ENCODE measurements at regions not wholly inside any gene's neighbourhood (a gene's known extent, or its start where the extent isn't known, plus 50 kb on each side); places are given as distances from the start of the nearest gene placed in this dataset.
"Not testable (repeated sequence)": the region's sequence is repeated elsewhere in the genome, so short reads cannot be mapped to it uniquely, and the experiment has no call there.

DNA sequence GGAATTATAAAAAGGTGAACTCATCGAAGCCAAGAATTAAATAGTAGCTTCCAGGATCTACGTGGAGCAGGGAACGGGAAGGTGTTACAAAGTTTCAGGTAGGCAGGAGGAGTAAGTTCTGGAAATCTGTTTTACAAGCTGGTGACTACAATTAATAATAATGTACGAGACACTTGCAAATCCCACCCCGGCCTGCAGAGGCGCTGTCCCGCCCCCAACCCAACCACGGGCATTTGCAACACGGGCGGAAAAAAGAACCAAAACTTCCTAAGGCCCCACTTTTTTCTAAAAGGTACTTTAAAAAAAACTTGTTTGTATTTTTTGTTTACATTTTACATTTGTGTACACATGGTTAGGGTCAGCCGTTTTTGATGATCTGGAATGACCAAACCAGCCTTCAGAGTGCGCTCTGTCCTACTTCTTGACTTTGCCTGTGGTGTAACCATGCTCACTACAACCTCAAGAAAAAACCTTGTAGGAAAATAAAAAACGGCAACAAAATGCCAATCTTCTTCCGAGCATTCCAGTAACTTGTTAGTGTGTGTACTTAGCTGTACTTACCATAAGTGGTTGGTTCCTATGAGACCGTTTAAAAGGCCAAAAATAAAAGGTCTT is 449.6 kb upstream of the B3GAT1 start:
- Histone ChIP-seq H3K9ac (ENCODE audit: low read length in 2 of 2) (no peak overlapping the region), H3K36me3 (ENCODE audit: control insufficient read depth in 2 of 2, insufficient read depth in 2 of 2, low read length in 2 of 2) (no peaks in the 10 kb centered on the region), H3K4me3 (ENCODE audit: low read length in 2 of 2) (no peak overlapping the region), H3K4me1 (ENCODE audit: control insufficient read depth, insufficient read depth, low read length) (no peaks in the 10 kb centered on the region), H3K9me3 (ENCODE audit: control insufficient read depth in 2 of 2, low read length in 2 of 2) (no peaks in the 10 kb centered on the region), H3K27ac (ENCODE audit: low read length) (no peak overlapping the region), H3K27me3 (ENCODE audit: control insufficient read depth in 1 of 2, insufficient read depth in 2 of 2, low read length in 2 of 2) (peaks cover 0 to 9% of the 10 kb centered on the region in 2 donors)

DNA sequence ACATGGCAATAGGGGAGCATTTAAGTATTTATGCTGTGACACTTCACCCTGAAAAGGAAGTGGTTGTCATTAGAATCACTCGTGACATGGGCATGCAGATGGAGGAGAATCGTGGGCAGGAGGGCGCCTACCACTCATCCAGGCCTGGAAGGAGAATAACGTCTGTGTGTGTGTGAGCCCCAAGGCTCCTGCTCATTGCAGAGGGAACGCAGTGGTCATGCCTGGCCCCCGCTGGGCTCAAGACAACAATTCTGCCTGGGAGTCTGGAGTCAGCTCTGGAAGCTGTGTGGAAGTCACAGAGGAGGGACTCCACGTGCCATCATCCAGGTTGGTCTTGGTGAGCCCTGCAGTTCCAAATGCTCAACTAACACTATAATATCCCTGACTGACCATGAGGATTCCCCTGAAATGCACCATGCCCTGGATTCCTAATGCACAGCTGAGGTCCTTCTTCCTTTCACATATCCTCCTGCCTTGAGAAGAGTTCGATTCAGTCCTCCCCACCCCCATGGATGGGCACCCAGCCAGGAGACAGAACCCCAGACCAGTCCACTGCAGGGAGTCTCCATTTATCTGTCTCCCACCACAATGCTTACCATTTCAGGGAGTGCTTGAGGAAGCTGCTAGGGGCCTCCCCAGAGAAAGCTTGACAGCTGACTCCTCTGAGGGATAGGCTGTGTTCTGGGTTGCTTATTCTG is 446.9 kb upstream of the B3GAT1 start:
- H3K27ac ChIP-seq (ENCODE audit: low read length), result no peak overlapping the region
- H3K9me3 ChIP-seq (ENCODE audit: control insufficient read depth in 2 of 2, low read length in 2 of 2), result no peaks in the 10 kb centered on the region
- no peaks in the 10 kb centered on the region for H3K36me3 ChIP-seq (ENCODE audit: control insufficient read depth in 2 of 2, insufficient read depth in 2 of 2, low read length in 2 of 2)

DNA sequence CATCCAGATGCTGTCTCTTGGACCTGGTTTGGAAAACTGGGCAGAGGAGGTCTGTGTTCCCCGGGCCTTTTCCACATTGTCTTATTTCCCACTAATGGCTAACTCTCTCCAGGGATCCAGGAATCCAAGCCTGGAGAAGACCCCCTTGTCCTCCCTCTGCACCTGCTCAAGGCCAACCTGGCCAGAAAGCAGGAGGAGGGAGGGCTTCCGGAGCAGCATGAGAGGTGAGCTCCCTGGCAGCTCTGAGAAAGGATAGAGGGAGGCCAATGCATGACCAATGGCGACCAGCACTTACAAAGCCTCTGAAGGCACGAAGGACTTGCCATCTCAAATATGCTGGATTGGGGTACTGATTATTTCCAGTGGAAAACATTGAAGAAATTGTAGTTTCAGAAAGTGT is 445.0 kb upstream of the B3GAT1 start:
- Histone ChIP-seq H3K4me3 (ENCODE audit: low read length in 2 of 2) (no peak overlapping the region), H3K27ac (ENCODE audit: low read length) (no peak overlapping the region), H3K9ac (ENCODE audit: low read length in 2 of 2) (no peak overlapping the region), H3K36me3 (ENCODE audit: control insufficient read depth in 2 of 2, insufficient read depth in 2 of 2, low read length in 2 of 2) (no peaks in the 10 kb centered on the region), H3K27me3 (ENCODE audit: control insufficient read depth in 1 of 2, insufficient read depth in 2 of 2, low read length in 2 of 2) (peaks cover 0 to 10% of the 10 kb centered on the region in 2 donors), H3K4me1 (ENCODE audit: control insufficient read depth, insufficient read depth, low read length) (no peaks in the 10 kb centered on the region), H3K9me3 (ENCODE audit: control insufficient read depth in 2 of 2, low read length in 2 of 2) (no peaks in the 10 kb centered on the region)

More for the DNA sequence above, 446.9 kb upstream of the B3GAT1 start:
- Histone ChIP-seq H3K4me1 (ENCODE audit: control insufficient read depth, insufficient read depth, low read length) (no peaks in the 10 kb centered on the region), H3K27me3 (ENCODE audit: control insufficient read depth in 1 of 2, insufficient read depth in 2 of 2, low read length in 2 of 2) (peaks cover 0 to 9% of the 10 kb centered on the region in 2 donors), H3K4me3 (ENCODE audit: low read length in 2 of 2) (no peak overlapping the region), H3K9ac (ENCODE audit: low read length in 2 of 2) (no peak overlapping the region)

DNA sequence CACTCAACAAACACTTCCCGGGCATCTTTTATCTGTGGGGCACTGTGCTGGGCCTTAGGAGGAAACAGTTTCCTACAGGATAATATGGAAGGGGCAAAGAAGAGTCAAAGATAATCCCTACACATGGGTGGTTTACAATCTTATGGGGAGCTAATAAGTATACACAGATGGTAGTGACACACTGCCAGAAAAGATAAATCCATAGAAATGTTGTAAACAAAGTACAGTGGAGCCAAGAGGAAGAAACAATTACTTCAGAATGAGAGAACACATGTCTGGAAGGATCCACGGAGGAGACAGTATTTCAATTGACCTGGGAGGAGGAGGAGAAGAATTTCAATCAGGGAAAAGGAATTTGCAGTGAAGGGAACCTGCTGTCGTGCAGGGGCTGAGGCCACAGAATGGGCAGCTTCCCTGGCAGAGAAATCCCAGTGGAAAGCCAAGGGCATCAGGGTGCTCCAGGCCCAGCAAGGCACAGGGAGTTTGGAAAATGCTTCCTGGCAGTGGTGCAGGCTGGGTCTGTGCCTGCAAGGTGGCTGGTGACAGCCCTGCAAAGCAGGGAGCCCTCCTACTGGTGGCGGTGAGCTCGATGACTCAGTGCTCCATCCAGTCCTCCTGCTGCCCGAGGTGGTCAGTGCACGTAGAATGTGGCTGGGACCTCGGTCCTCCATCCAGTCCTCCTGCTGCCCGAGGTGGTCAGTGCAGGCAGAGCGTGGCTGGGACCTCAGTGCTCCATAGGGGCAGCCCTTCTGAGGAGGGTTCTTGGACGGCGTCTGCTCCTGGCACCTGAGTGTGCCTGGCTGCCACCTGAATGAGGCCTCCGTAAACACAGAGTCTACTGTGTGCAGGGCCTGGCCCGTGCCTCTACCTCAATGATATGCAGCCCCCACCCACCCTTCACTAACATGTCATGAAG is 444.3 kb upstream of the B3GAT1 start:
- Histone ChIP-seq H3K36me3 (ENCODE audit: control insufficient read depth in 2 of 2, insufficient read depth in 2 of 2, low read length in 2 of 2) (no peaks in the 10 kb centered on the region), H3K9ac (ENCODE audit: low read length in 2 of 2) (no peak overlapping the region), H3K27me3 (ENCODE audit: control insufficient read depth in 1 of 2, insufficient read depth in 2 of 2, low read length in 2 of 2) (peaks cover 0 to 10% of the 10 kb centered on the region in 2 donors)

DNA sequence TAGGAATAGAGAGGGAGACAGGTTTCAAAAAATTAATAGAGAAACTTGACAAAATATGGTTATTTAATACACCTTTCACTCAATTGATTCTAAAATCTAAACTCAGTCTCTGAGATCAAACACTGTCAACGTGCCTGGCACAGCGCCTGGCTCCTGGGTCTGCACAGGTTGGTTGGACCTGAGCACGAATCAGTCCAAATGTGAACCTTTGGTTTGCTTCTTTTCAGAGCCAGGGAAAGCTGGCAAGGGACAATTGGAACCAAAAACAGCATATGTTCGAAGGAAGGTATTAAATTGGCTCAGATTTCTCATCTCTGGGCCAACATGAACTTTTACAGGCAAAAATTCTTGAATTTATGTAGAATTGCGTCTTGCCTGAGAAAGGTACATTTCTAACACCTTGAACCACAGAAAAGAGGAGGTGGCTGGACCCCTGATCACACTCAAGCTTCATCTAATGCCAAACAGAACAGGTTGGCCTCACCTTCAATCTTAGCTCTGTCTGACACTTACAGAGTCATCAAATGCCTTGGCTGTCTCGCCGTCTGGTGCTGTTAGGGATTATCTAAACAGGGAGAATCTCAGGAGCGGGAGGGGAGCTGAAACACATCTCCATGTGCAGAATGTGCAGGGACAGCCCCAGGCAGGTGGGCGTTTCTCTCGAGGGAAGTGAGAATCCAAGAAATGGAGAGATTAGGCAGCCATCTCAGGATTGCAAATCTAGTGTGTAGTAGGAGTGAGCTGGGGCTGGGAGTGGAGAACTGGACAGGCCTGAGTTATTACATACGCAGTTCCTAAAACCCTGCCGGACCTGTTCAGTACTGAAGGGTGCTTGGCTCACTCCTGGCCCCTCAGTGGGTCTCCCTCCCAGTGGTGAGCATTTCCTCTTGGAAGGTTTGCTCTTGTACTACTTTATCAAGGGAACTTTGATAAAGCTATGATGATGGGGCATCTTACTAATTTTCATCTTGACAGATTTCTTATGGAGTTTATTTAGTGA is 442.2 kb upstream of the B3GAT1 start:
- Histone ChIP-seq H3K4me3 (ENCODE audit: low read length in 2 of 2) (no peak overlapping the region), H3K27ac (ENCODE audit: low read length) (no peak overlapping the region), H3K4me1 (ENCODE audit: control insufficient read depth, insufficient read depth, low read length) (no peaks in the 10 kb centered on the region), H3K27me3 (ENCODE audit: control insufficient read depth in 1 of 2, insufficient read depth in 2 of 2, low read length in 2 of 2) (peaks cover 0 to 8% of the 10 kb centered on the region in 2 donors), H3K36me3 (ENCODE audit: control insufficient read depth in 2 of 2, insufficient read depth in 2 of 2, low read length in 2 of 2) (no peaks in the 10 kb centered on the region), H3K9me3 (ENCODE audit: control insufficient read depth in 2 of 2, low read length in 2 of 2) (no peaks in the 10 kb centered on the region), H3K9ac (ENCODE audit: low read length in 2 of 2) (no peak overlapping the region)

More for the DNA sequence above, 444.3 kb upstream of the B3GAT1 start:
- Histone ChIP-seq H3K4me1 (ENCODE audit: control insufficient read depth, insufficient read depth, low read length) (no peaks in the 10 kb centered on the region), H3K9me3 (ENCODE audit: control insufficient read depth in 2 of 2, low read length in 2 of 2) (no peaks in the 10 kb centered on the region), H3K27ac (ENCODE audit: low read length) (no peak overlapping the region), H3K4me3 (ENCODE audit: low read length in 2 of 2) (no peak overlapping the region)

DNA sequence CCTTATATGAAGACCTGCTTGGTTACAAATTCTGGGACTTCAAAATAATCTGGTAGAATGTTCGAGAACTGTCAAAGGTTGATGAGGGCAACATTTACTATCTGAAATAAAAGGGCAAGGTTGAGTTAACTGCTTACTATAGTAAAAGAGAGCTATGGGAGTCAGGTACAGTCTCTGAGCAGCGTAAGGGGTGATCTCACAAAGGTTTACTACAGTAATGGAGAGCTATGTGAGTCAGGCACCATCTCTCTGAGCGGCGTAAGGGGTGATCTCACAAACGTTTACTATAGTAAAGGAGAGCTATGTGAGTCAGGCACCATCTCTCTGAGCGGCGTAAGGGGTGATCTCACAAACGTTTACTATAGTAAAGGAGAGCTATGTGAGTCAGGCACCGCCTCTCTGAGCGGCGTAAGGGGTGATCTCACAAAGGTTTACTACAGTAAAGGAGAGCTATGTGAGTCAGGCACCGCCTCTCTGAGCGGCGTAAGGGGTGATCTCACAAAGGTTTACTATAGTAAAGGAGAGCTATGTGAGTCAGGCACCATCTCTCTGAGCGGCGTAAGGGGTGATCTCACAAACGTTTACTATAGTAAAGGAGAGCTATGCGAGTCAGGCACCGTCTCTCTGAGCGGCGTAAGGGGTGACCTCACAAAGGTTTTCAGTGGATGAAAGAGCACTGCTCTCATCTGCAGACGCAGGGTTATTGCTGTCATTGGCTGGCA is 439.6 kb upstream of the B3GAT1 start:
- not testable (repeated sequence) for H3K27me3 ChIP-seq (ENCODE audit: control insufficient read depth in 1 of 2, insufficient read depth in 2 of 2, low read length in 2 of 2); H3K27ac ChIP-seq (ENCODE audit: low read length); H3K36me3 ChIP-seq (ENCODE audit: control insufficient read depth in 2 of 2, insufficient read depth in 2 of 2, low read length in 2 of 2); H3K9me3 ChIP-seq (ENCODE audit: control insufficient read depth in 2 of 2, low read length in 2 of 2); H3K4me1 ChIP-seq (ENCODE audit: control insufficient read depth, insufficient read depth, low read length)
- peak overlapping the region in 1 of 2 donors; percentile 52 for H3K9ac ChIP-seq (ENCODE audit: low read length in 2 of 2)
- H3K4me3 ChIP-seq (ENCODE audit: low read length in 2 of 2), result peak overlapping the region in 1 of 2 donors; percentile 8

DNA sequence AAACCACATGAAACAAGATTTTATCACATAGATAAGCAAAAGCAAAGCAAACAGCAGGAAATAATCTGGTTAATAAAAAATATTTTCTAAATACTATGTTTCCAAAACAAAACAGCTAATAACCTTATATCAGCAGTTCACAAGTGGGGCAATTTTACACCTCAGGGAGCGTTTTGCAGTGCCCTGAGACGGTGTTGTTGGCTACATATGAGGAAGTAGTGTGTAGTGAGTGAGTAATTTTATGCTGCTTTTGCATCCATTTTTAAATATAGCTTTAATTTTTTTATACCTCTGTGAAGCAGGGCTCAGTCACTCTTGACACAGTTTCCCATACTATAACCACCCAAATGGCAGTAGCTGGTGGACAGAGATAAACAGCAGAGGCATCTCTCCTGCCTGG is 438.5 kb upstream of the B3GAT1 start:
- no peak overlapping the region for H3K9ac ChIP-seq (ENCODE audit: low read length in 2 of 2)
- no peaks in the 10 kb centered on the region for H3K9me3 ChIP-seq (ENCODE audit: control insufficient read depth in 2 of 2, low read length in 2 of 2)
- H3K4me1 ChIP-seq (ENCODE audit: control insufficient read depth, insufficient read depth, low read length), result no peaks in the 10 kb centered on the region
- no peaks in the 10 kb centered on the region for H3K36me3 ChIP-seq (ENCODE audit: control insufficient read depth in 2 of 2, insufficient read depth in 2 of 2, low read length in 2 of 2)
- H3K27ac ChIP-seq (ENCODE audit: low read length), result no peak overlapping the region
- peaks cover 0 to 2% of the 10 kb centered on the region in 2 donors for H3K27me3 ChIP-seq (ENCODE audit: control insufficient read depth in 1 of 2, insufficient read depth in 2 of 2, low read length in 2 of 2)
- H3K4me3 ChIP-seq (ENCODE audit: low read length in 2 of 2), result no peak overlapping the region

DNA sequence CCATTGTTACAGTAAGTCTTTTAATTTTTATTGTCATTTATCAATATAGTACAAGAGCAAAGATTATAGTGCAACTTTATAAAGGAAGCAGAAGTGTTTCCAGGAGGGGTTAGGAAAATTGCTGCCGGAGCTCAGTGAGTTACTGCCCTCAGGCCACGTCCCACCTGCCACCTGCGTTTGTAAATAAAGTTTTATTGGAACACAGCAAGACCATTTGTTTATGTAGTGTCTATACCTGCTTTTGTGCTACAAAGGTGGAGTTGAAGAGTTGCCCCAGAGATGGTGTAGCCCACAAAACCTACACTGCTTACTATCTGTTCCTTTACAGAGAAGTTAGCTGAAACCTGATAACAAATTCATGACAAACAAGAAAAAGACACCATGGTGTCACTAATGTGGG is 437.8 kb upstream of the B3GAT1 start:
- Histone ChIP-seq H3K9ac (ENCODE audit: low read length in 2 of 2) (no peak overlapping the region), H3K4me1 (ENCODE audit: control insufficient read depth, insufficient read depth, low read length) (no peaks in the 10 kb centered on the region), H3K27me3 (ENCODE audit: control insufficient read depth in 1 of 2, insufficient read depth in 2 of 2, low read length in 2 of 2) (peaks cover 0 to 2% of the 10 kb centered on the region in 2 donors), H3K36me3 (ENCODE audit: control insufficient read depth in 2 of 2, insufficient read depth in 2 of 2, low read length in 2 of 2) (no peaks in the 10 kb centered on the region), H3K27ac (ENCODE audit: low read length) (no peak overlapping the region), H3K9me3 (ENCODE audit: control insufficient read depth in 2 of 2, low read length in 2 of 2) (no peaks in the 10 kb centered on the region), H3K4me3 (ENCODE audit: low read length in 2 of 2) (no peak overlapping the region)

DNA sequence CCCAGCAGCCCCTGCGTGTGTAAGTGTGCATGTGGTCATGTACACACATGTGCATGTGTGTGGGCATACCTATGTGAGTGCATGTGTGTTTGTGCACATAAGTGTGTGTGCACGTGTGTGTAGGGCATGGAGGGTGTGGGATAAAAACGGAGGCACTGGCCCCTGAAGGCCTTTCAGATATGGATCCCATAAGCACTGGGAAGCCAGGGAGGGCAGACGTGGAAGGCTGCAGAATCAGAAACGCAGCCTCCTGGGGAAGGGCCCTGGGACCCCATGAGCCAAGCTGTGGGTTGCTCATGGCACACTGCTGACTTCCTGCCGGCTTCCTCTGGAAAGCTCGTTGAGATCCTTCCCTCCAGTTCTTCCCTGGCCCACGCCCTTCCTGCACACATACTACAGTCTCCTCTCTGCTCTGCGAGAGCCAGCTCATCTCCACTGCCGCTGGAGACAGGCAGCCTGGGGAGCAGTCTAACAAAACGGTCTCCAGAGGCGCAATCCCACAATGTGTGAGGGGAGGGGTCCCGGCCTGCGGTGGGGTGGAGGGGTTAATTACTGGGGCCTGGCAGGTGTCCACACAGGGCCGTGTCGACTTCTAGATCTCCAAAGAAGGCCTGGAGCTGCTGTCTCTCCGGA is 435.2 kb upstream of the B3GAT1 start:
- no peak overlapping the region for H3K27ac ChIP-seq (ENCODE audit: low read length)
- H3K4me3 ChIP-seq (ENCODE audit: low read length in 2 of 2), result no peak overlapping the region
- H3K4me1 ChIP-seq (ENCODE audit: control insufficient read depth, insufficient read depth, low read length), result no peaks in the 10 kb centered on the region
- H3K36me3 ChIP-seq (ENCODE audit: control insufficient read depth in 2 of 2, insufficient read depth in 2 of 2, low read length in 2 of 2), result no peaks in the 10 kb centered on the region
- no peaks in the 10 kb centered on the region for H3K9me3 ChIP-seq (ENCODE audit: control insufficient read depth in 2 of 2, low read length in 2 of 2)
- H3K27me3 ChIP-seq (ENCODE audit: control insufficient read depth in 1 of 2, insufficient read depth in 2 of 2, low read length in 2 of 2), result peaks cover 11 to 12% of the 10 kb centered on the region in 2 donors
- no peak overlapping the region for H3K9ac ChIP-seq (ENCODE audit: low read length in 2 of 2)

Data from stomach smooth muscle (tissue), 2 donors.